ENCODE measurements at regions not wholly inside any gene's neighbourhood (a gene's known extent, or its start where the extent isn't known, plus 50 kb on each side); places are given as distances from the start of the nearest gene placed in this dataset.

GRCh38 chr18:24942144-24942543, 409.8 kb downstream of the ZNF521 start:
- Histone ChIP-seq H3K27me3 (ENCODE audit: control insufficient read depth, insufficient read depth, low read length) (no peaks in the 10 kb centered on the region), H3K27ac (ENCODE audit: low read length) (no peak overlapping the region), H3K9me3 (ENCODE audit: control insufficient read depth, low read depth, low read length) (no peaks in the 10 kb centered on the region), H3K4me1 (ENCODE audit: control insufficient read depth, insufficient read depth, low read length) (no peaks in the 10 kb centered on the region), H3K36me3 (ENCODE audit: control insufficient read depth, insufficient read depth, low read length) (no peaks in the 10 kb centered on the region), H3K4me3 (ENCODE audit: low read length) (no peak overlapping the region)
- WGBS (ENCODE audit: insufficient coverage, low lambda C conversion rate), result 100% methylated on average over 1 of the region's 4 CpGs
- DNase-seq, result no peak

- Histone ChIP-seq H3K4me3 (ENCODE audit: low read length) (no peak overlapping the region), H3K9me3 (ENCODE audit: control insufficient read depth, low read depth, low read length) (no peaks in the 10 kb centered on the region), H3K27me3 (ENCODE audit: control insufficient read depth, insufficient read depth, low read length) (no peaks in the 10 kb centered on the region), H3K4me1 (ENCODE audit: control insufficient read depth, insufficient read depth, low read length) (no peaks in the 10 kb centered on the region), H3K27ac (ENCODE audit: low read length) (no peak overlapping the region), H3K36me3 (ENCODE audit: control insufficient read depth, insufficient read depth, low read length) (no peaks in the 10 kb centered on the region)
- 87% methylated on average over 4 of the region's 8 CpGs for WGBS (ENCODE audit: insufficient coverage, low lambda C conversion rate)
- no peak for DNase-seq
Measured at GRCh38 chr18:24947521-24948305, 404.3 kb downstream of the ZNF521 start.

DNA sequence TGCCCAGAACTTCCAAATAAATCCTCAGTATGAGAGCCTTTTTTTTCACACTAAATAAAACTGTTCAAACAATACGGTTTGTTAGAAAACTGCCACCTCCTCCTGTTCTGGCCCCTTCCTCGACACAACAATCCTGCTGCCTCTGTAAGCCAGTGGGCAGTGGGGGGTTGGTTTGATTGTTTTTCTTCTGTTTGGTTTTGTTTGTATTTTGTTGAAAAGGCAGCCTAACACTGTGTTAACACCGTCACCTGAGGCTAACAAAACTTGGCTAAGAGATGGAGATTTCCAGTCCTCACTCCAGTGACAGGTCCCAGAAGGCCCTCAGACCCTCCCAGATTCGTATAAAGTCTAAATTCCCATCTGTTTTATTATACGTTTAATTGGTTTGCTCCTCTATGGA, 402.1 kb downstream of the ZNF521 start:
- Histone ChIP-seq H3K36me3 (ENCODE audit: control insufficient read depth, insufficient read depth, low read length) (no peaks in the 10 kb centered on the region), H3K27ac (ENCODE audit: low read length) (no peak overlapping the region), H3K4me3 (ENCODE audit: low read length) (no peak overlapping the region), H3K4me1 (ENCODE audit: control insufficient read depth, insufficient read depth, low read length) (no peaks in the 10 kb centered on the region), H3K27me3 (ENCODE audit: control insufficient read depth, insufficient read depth, low read length) (no peaks in the 10 kb centered on the region), H3K9me3 (ENCODE audit: control insufficient read depth, low read depth, low read length) (no peaks in the 10 kb centered on the region)
- WGBS (ENCODE audit: insufficient coverage, low lambda C conversion rate), result 73% methylated on average over 2 of the region's 5 CpGs
- DNase-seq, result no peak

- H3K27me3 ChIP-seq (ENCODE audit: control insufficient read depth, insufficient read depth, low read length), result no peaks in the 10 kb centered on the region
- DNase-seq, result no peak
- WGBS (ENCODE audit: insufficient coverage, low lambda C conversion rate), result 100% methylated on average over 1 of the region's 1 CpG
Measured at GRCh38 chr18:24954341-24954740, 397.6 kb downstream of the ZNF521 start.

GRCh38 chr18:24958001-24958400, 394.0 kb downstream of the ZNF521 start:
- no peak for DNase-seq
- Histone ChIP-seq H3K27ac (ENCODE audit: low read length) (no peak overlapping the region), H3K27me3 (ENCODE audit: control insufficient read depth, insufficient read depth, low read length) (no peaks in the 10 kb centered on the region), H3K9me3 (ENCODE audit: control insufficient read depth, low read depth, low read length) (no peaks in the 10 kb centered on the region), H3K4me3 (ENCODE audit: low read length) (no peak overlapping the region), H3K4me1 (ENCODE audit: control insufficient read depth, insufficient read depth, low read length) (no peaks in the 10 kb centered on the region), H3K36me3 (ENCODE audit: control insufficient read depth, insufficient read depth, low read length) (no peaks in the 10 kb centered on the region)
- no CpG with 5 or more reads among the region's 2 CpGs for WGBS (ENCODE audit: insufficient coverage, low lambda C conversion rate)

More at GRCh38 chr18:24954341-24954740, 397.6 kb downstream of the ZNF521 start:
- Histone ChIP-seq H3K4me3 (ENCODE audit: low read length) (no peak overlapping the region), H3K36me3 (ENCODE audit: control insufficient read depth, insufficient read depth, low read length) (no peaks in the 10 kb centered on the region), H3K4me1 (ENCODE audit: control insufficient read depth, insufficient read depth, low read length) (no peaks in the 10 kb centered on the region), H3K27ac (ENCODE audit: low read length) (no peak overlapping the region), H3K9me3 (ENCODE audit: control insufficient read depth, low read depth, low read length) (no peaks in the 10 kb centered on the region)

DNA sequence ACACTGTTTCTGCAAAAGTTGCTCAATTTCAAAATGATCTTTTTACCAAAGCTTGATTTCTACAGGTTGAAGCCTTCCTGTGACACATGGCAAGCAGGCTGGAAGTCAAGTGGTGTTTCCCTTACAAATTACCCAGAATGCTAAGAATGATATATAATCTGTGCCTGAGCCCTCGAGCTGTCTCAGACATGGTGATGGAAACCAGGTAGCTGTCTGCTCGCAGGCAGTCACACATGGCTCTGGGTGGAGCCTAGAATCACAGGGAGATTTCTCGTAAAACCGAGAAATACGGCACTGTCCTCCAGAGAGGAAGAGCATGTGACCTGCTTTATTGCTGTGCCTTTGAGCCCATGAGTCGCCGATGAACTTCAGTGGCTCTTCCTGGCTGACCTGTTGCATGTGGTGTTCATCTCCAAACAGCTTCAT, 392.9 kb downstream of the ZNF521 start:
- Histone ChIP-seq H3K9me3 (ENCODE audit: control insufficient read depth, low read depth, low read length) (no peaks in the 10 kb centered on the region), H3K36me3 (ENCODE audit: control insufficient read depth, insufficient read depth, low read length) (no peaks in the 10 kb centered on the region), H3K4me3 (ENCODE audit: low read length) (no peak overlapping the region), H3K4me1 (ENCODE audit: control insufficient read depth, insufficient read depth, low read length) (no peaks in the 10 kb centered on the region), H3K27me3 (ENCODE audit: control insufficient read depth, insufficient read depth, low read length) (no peaks in the 10 kb centered on the region), H3K27ac (ENCODE audit: low read length) (peak overlapping the region; percentile 8)
- no CpG with 5 or more reads among the region's 7 CpGs for WGBS (ENCODE audit: insufficient coverage, low lambda C conversion rate)
- DNase-seq, result peak; percentile 52 to 67

- Histone ChIP-seq H3K27me3 (ENCODE audit: control insufficient read depth, insufficient read depth, low read length) (no peaks in the 10 kb centered on the region), H3K9me3 (ENCODE audit: control insufficient read depth, low read depth, low read length) (no peaks in the 10 kb centered on the region), H3K4me3 (ENCODE audit: low read length) (no peak overlapping the region), H3K36me3 (ENCODE audit: control insufficient read depth, insufficient read depth, low read length) (no peaks in the 10 kb centered on the region), H3K27ac (ENCODE audit: low read length) (no peak overlapping the region), H3K4me1 (ENCODE audit: control insufficient read depth, insufficient read depth, low read length) (no peaks in the 10 kb centered on the region)
- no peak for DNase-seq
- WGBS (ENCODE audit: insufficient coverage, low lambda C conversion rate), result no CpG with 5 or more reads among the region's 4 CpGs
Measured at GRCh38 chr18:24964216-24964615, 387.8 kb downstream of the ZNF521 start.

- Histone ChIP-seq H3K4me1 (ENCODE audit: control insufficient read depth, insufficient read depth, low read length) (no peaks in the 10 kb centered on the region), H3K4me3 (ENCODE audit: low read length) (no peak overlapping the region), H3K9me3 (ENCODE audit: control insufficient read depth, low read depth, low read length) (no peaks in the 10 kb centered on the region), H3K27ac (ENCODE audit: low read length) (no peak overlapping the region), H3K36me3 (ENCODE audit: control insufficient read depth, insufficient read depth, low read length) (no peaks in the 10 kb centered on the region), H3K27me3 (ENCODE audit: control insufficient read depth, insufficient read depth, low read length) (no peaks in the 10 kb centered on the region)
- DNase-seq, result no peak
- WGBS (ENCODE audit: insufficient coverage, low lambda C conversion rate), result no CpG with 5 or more reads among the region's 3 CpGs
Measured at GRCh38 chr18:24968238-24968775, 383.7 kb downstream of the ZNF521 start.

DNA sequence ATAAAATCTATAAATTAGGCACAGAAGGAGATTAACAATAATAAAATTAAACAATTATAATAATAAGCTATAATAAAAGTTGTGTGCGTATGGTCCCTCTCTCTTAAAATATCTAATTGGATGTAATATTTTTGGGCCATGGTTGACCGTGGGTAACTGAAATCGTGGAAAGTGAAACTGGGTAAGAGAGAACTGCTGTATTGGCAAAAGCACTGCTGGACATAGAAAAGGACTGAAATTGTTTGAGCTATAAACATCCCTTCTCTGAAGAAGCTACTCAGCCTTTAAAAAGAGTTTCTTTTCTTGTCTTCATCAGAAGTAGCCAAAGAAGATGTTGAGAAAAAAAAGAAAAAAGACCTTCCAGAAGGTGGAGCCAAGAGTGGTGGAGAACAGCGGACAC, 379.4 kb downstream of the ZNF521 start:
- Histone ChIP-seq H3K27ac (ENCODE audit: low read length) (no peak overlapping the region), H3K9me3 (ENCODE audit: control insufficient read depth, low read depth, low read length) (no peaks in the 10 kb centered on the region), H3K36me3 (ENCODE audit: control insufficient read depth, insufficient read depth, low read length) (no peaks in the 10 kb centered on the region), H3K27me3 (ENCODE audit: control insufficient read depth, insufficient read depth, low read length) (no peaks in the 10 kb centered on the region), H3K4me3 (ENCODE audit: low read length) (no peak overlapping the region), H3K4me1 (ENCODE audit: control insufficient read depth, insufficient read depth, low read length) (no peaks in the 10 kb centered on the region)
- no CpG with 5 or more reads among the region's 4 CpGs for WGBS (ENCODE audit: insufficient coverage, low lambda C conversion rate)
- DNase-seq, result no peak

GRCh38 chr18:24974431-24974830, 377.5 kb downstream of the ZNF521 start:
- Histone ChIP-seq H3K4me3 (ENCODE audit: low read length) (no peak overlapping the region), H3K36me3 (ENCODE audit: control insufficient read depth, insufficient read depth, low read length) (no peaks in the 10 kb centered on the region), H3K27ac (ENCODE audit: low read length) (no peak overlapping the region), H3K4me1 (ENCODE audit: control insufficient read depth, insufficient read depth, low read length) (no peaks in the 10 kb centered on the region), H3K9me3 (ENCODE audit: control insufficient read depth, low read depth, low read length) (no peaks in the 10 kb centered on the region), H3K27me3 (ENCODE audit: control insufficient read depth, insufficient read depth, low read length) (no peaks in the 10 kb centered on the region)
- WGBS (ENCODE audit: insufficient coverage, low lambda C conversion rate), result no CpG with 5 or more reads among the region's 2 CpGs
- no peak for DNase-seq
